ENCODE measurements at regions not wholly inside any gene's neighbourhood (a gene's known extent, or its start where the extent isn't known, plus 50 kb on each side); places are given as distances from the start of the nearest gene placed in this dataset.

GRCh38 chr20:22504829-22505377 lies 79.5 kb downstream of the FOXA2 start:
- no peak for DNase-seq

- DNase-seq: no peak
Observed at GRCh38 chr20:22503577-22503976, 80.8 kb downstream of the FOXA2 start.

- no peak for DNase-seq
Observed at GRCh38 chr20:22502731-22503191, 81.6 kb downstream of the FOXA2 start.

- no peak for DNase-seq
Observed at GRCh38 chr20:22501566-22502344, 82.6 kb downstream of the FOXA2 start.

- no peak for DNase-seq
Observed at GRCh38 chr20:22501034-22501433, 83.3 kb downstream of the FOXA2 start.

- DNase-seq: no peak
Observed at GRCh38 chr20:22499515-22500166, 84.7 kb downstream of the FOXA2 start.

- no peak for DNase-seq
Observed at GRCh38 chr20:22496817-22497216, 87.6 kb downstream of the FOXA2 start.

- no peak for DNase-seq
Observed at GRCh38 chr20:22495789-22496188, 88.6 kb downstream of the FOXA2 start.

- no peak for DNase-seq
Observed at GRCh38 chr20:22495172-22495571, 89.2 kb downstream of the FOXA2 start.

- no peak for DNase-seq
Observed at GRCh38 chr20:22492497-22492896, 91.9 kb downstream of the FOXA2 start.

- DNase-seq: no peak
Observed at GRCh38 chr20:22491194-22491505, 93.2 kb downstream of the FOXA2 start.

GRCh38 chr20:22490287-22491193 lies 93.8 kb downstream of the FOXA2 start:
- no peak for DNase-seq

- DNase-seq: no peak
Observed at GRCh38 chr20:22489626-22490286, 94.6 kb downstream of the FOXA2 start.

- no peak for DNase-seq
Observed at GRCh38 chr20:22480336-22480735, 104.0 kb downstream of the FOXA2 start.

GRCh38 chr20:22475662-22476061 lies 108.7 kb downstream of the FOXA2 start:
- no peak for DNase-seq

GRCh38 chr20:22474224-22474623 lies 110.1 kb downstream of the FOXA2 start:
- DNase-seq: no peak

GRCh38 chr20:22473293-22473692 lies 111.1 kb downstream of the FOXA2 start:
- DNase-seq: no peak

GRCh38 chr20:22472447-22473100 lies 111.8 kb downstream of the FOXA2 start:
- no peak for DNase-seq

GRCh38 chr20:22471156-22471836 lies 113.1 kb downstream of the FOXA2 start:
- no peak for DNase-seq

GRCh38 chr20:22470620-22471026 lies 113.7 kb downstream of the FOXA2 start:
- no peak for DNase-seq

GRCh38 chr20:22466447-22467171 lies 117.8 kb downstream of the FOXA2 start:
- DNase-seq: no peak

Data from CD4-positive, alpha-beta T cell treated with Interleukin-10 for 1 hour (primary cell).